ENCODE measurements at regions not wholly inside any gene's neighbourhood (a gene's known extent, or its start where the extent isn't known, plus 50 kb on each side); places are given as distances from the start of the nearest gene placed in this dataset.

- ChIA-PET POLR2A (no interaction called here), CTCF (interaction anchor here (1.0 kb wide), 1 partner anchor 12 kb away, joined by 3 read pairs; no protein-coding TSS in a partner anchor)
- Histone ChIP-seq H3K4me3 (replicated peaks in 1 of 3; ENCODE audit: insufficient read depth in 1 of 3, low read depth in 1 of 3, low read length in 3 of 3) (no peak overlapping the region), H3K9ac (replicated peaks; ENCODE audit: extremely low read depth, insufficient read depth, low read length) (no peak overlapping the region), H3K9me1 (replicated peaks; ENCODE audit: control insufficient read depth, extremely low read depth, insufficient read depth, low read length) (no peaks in the 10 kb centered on the region), H3K9me3 (replicated peaks; ENCODE audit: control insufficient read depth, insufficient read depth, low read length) (no peaks in the 10 kb centered on the region), H3K36me3 (ENCODE audit: control insufficient read depth in 2 of 2, extremely low read depth in 1 of 2, insufficient read depth in 2 of 2, low read length in 2 of 2) (no peaks in the 10 kb centered on the region), H3K4me1 (ENCODE audit: control insufficient read depth, extremely low read depth, insufficient read depth, low read length) (no peaks in the 10 kb centered on the region), H3K4me2 (ENCODE audit: insufficient read depth, low read length) (no peak overlapping the region), H3K27ac (ENCODE audit: insufficient read depth, low read depth, low read length) (no peak overlapping the region), H3K27me3 (ENCODE audit: control insufficient read depth in 2 of 2, insufficient read depth in 2 of 2, low read length in 2 of 2) (no peaks in the 10 kb centered on the region), H2AFZ (ENCODE audit: low read depth, low read length) (no peak overlapping the region), H3K79me2 (ENCODE audit: control insufficient read depth, insufficient read depth, low read length) (no peaks in the 10 kb centered on the region), H4K20me1 (replicated peaks; ENCODE audit: control insufficient read depth, extremely low read depth, insufficient read depth, low read length) (no peaks in the 10 kb centered on the region)
- BruUV-seq (replicated peaks): no TSS peak
- no peak for FAIRE-seq
- no peak for DNase-seq (ENCODE audit: low read depth, low spot score)
- dilution Hi-C loops (cut with MboI; ENCODE audit: extremely low pct_ligation_motif_present, low sequenced_read_pairs): no loop called here
- TF ChIP-seq, protein P1, sequence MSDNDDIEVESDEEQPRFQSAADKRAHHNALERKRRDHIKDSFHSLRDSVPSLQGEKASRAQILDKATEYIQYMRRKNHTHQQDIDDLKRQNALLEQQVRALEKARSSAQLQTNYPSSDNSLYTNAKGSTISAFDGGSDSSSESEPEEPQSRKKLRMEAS (IDR thresholded peaks at IDR 0.05; ENCODE audit: insufficient read depth, insufficient read length): no peak
- TF ChIP-seq JUN (IDR thresholded peaks at IDR 0.05; ENCODE audit: borderline replicate concordance, insufficient read depth, insufficient read length, low read depth): no peak
- TF ChIP-seq FOS (IDR thresholded peaks at IDR 0.05; ENCODE audit: borderline replicate concordance, insufficient read depth, low read length): no peak
- TF ChIP-seq, protein P2, sequence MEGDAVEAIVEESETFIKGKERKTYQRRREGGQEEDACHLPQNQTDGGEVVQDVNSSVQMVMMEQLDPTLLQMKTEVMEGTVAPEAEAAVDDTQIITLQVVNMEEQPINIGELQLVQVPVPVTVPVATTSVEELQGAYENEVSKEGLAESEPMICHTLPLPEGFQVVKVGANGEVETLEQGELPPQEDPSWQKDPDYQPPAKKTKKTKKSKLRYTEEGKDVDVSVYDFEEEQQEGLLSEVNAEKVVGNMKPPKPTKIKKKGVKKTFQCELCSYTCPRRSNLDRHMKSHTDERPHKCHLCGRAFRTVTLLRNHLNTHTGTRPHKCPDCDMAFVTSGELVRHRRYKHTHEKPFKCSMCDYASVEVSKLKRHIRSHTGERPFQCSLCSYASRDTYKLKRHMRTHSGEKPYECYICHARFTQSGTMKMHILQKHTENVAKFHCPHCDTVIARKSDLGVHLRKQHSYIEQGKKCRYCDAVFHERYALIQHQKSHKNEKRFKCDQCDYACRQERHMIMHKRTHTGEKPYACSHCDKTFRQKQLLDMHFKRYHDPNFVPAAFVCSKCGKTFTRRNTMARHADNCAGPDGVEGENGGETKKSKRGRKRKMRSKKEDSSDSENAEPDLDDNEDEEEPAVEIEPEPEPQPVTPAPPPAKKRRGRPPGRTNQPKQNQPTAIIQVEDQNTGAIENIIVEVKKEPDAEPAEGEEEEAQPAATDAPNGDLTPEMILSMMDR (IDR thresholded peaks at IDR 0.05; ENCODE audit: extremely low read depth in 1 of 2, insufficient read depth in 1 of 2, low read depth in 1 of 2, low read length in 2 of 2): no peak
- TF ChIP-seq POLR2A (IDR thresholded peaks at IDR 0.05; ENCODE audit: low read depth, low read length): no peak
- no peak for TF ChIP-seq EZH2 (IDR thresholded peaks at IDR 0.05; ENCODE audit: borderline replicate concordance, low read depth, low read length, severe bottlenecking)
- TF ChIP-seq GATA2 (IDR thresholded peaks at IDR 0.05; ENCODE audit: insufficient read depth, insufficient read length, low read depth, low read length): no peak
- TF ChIP-seq POLR2AphosphoS5 (IDR thresholded peaks at IDR 0.05; ENCODE audit: insufficient read depth, low read depth, low read length): no peak
- TF ChIP-seq MYC (IDR thresholded peaks at IDR 0.05; ENCODE audit: low read depth, low read length): no peak
- intact Hi-C loops (cut with micrococcal nuclease): no loop called here
These were observed 1160.6 kb downstream of the GATA3 start for GRCh38 chr10:9215121-9215520.

All from endothelial cell of umbilical vein (primary cell).